B cell (primary cell): ENCODE measurements at regions not wholly inside any gene's neighbourhood (a gene's known extent, or its start where the extent isn't known, plus 50 kb on each side); places are given as distances from the start of the nearest gene placed in this dataset.

Experiments used
- ATAC-seq: fragments of 200-7000 bp; cut with Tn5 transposase; one replicate; pipeline ENCODE4 v1.10.0; 2021; ENCODE audit warnings: low read depth, mild to moderate bottlenecking, moderate number of reproducible peaks, moderate library complexity
- CTCF ChIA-PET: fragments of 350-600 bp; sonication (Branson Sonifier 250); formaldehyde crosslinking; loops from one replicate; lab custom pipeline; 2021; ENCODE audit warnings: antibody characterized with exemption, inconsistent platforms; lab: Charles Lee
- POLR2A ChIA-PET: fragments of 350-600 bp; sonication (Branson Sonifier 250); formaldehyde crosslinking; loops from one replicate; lab custom pipeline; 2021; ENCODE audit warnings: antibody characterized with exemption; lab: Charles Lee
- DNase-seq: peaks from one replicate; pipeline ENCODE4 v3.0.0; 2013
- H2AFZ ChIP-seq: 2 replicates; pipeline ENCODE4 v1.6.1; 2012; ENCODE audit warnings: mild to moderate bottlenecking, low read depth, low read length; ENCODE audit not compliant: insufficient read depth, poor library complexity, severe bottlenecking
- H3K27ac ChIP-seq, 2 donors: 1 replicate in 1 of 2; 2 replicates in 1 of 2; pipeline ENCODE4 v1.5.1; 2012 to 2013; ENCODE audit warnings: low read length in 2 of 2, mild to moderate bottlenecking in 2 of 2, moderate library complexity in 1 of 2
- H3K27me3 ChIP-seq, 4 experiments: fragments of 200-600 bp in 1 of 4; sonication (generic) in 1 of 4; replicated peaks in 1 of 4; 1 replicate in 2 of 4; 2 replicates in 2 of 4; pipeline versions ENCODE4 v1.6.1 to v1.7.0; 2013 to 2016; ENCODE audit warnings: low read length in 3 of 4, mild to moderate bottlenecking in 2 of 4, mixed read lengths in 1 of 4, moderate library complexity in 1 of 4; ENCODE audit not compliant: insufficient read depth in 4 of 4, control insufficient read depth in 3 of 4; ENCODE audit errors: control extremely low read depth in 1 of 4
- H3K36me3 ChIP-seq, 2 experiments: replicated peaks in 1 of 2; 1 replicate in 1 of 2; 2 replicates in 1 of 2; pipeline versions ENCODE4 v1.6.1 to v1.7.1; 2013; ENCODE audit warnings: low read length in 1 of 2; ENCODE audit not compliant: insufficient read depth in 2 of 2, control insufficient read depth in 1 of 2; ENCODE audit errors: control extremely low read depth in 1 of 2, extremely low read depth in 1 of 2
- H3K4me1 ChIP-seq, 2 donors: fragments of 200-600 bp in 1 of 2; sonication (generic) in 1 of 2; 1 replicate in 1 of 2; 2 replicates in 1 of 2; pipeline versions ENCODE4 v1.5.1 to v1.6.1; 2013 to 2017; ENCODE audit warnings: low read length in 2 of 2; ENCODE audit not compliant: control insufficient read depth in 2 of 2, insufficient read depth in 2 of 2
- H3K4me2 ChIP-seq: replicated peaks from 2 replicates; pipeline ENCODE3; 2012; ENCODE audit warnings: mild to moderate bottlenecking, low read depth, low read length; ENCODE audit not compliant: poor library complexity, severe bottlenecking
- H3K4me3 ChIP-seq, 5 experiments: fragments of 200-600 bp in 1 of 5; sonication (generic) in 1 of 5; 1 replicate in 3 of 5; 2 replicates in 2 of 5; pipeline versions ENCODE4 v1.5.1 to v1.7.0; 2011 to 2016; ENCODE audit warnings: low read length in 4 of 5, mild to moderate bottlenecking in 4 of 5, low read depth in 2 of 5, control low read depth in 1 of 5, moderate library complexity in 1 of 5; ENCODE audit not compliant: insufficient read depth in 1 of 5; ENCODE audit errors: control extremely low read depth in 1 of 5, extremely low read depth in 1 of 5
- H3K79me2 ChIP-seq: fragments of 200-600 bp; sonication (generic); one replicate; pipeline ENCODE4 v1.6.0; 2016; ENCODE audit warnings: low read length; ENCODE audit not compliant: control insufficient read depth, insufficient read depth
- H3K9ac ChIP-seq: fragments of 200-600 bp; sonication (generic); 2 replicates; pipeline ENCODE4 v1.6.1; 2017; ENCODE audit warnings: mild to moderate bottlenecking, low read length, moderate library complexity
- H3K9me3 ChIP-seq, 3 donors: one replicate each; pipeline versions ENCODE4 v1.6.1 to v1.7.1; 2013; ENCODE audit warnings: low read length in 2 of 3; ENCODE audit not compliant: control insufficient read depth in 2 of 3, insufficient read depth in 1 of 3; ENCODE audit errors: control extremely low read depth in 1 of 3
- H4K20me1 ChIP-seq: 2 replicates; pipeline ENCODE4 v1.6.0; 2012; ENCODE audit warnings: mild to moderate bottlenecking, low read length; ENCODE audit not compliant: insufficient read depth, control insufficient read depth, poor library complexity, severe bottlenecking
- H3K27ac Mint-ChIP-seq: one replicate; pipeline ENCODE4 v1.8.0; 2021; ENCODE audit warnings: mixed read lengths
- H3K27me3 Mint-ChIP-seq: one replicate; pipeline ENCODE4 v1.8.0; 2021; ENCODE audit warnings: mixed read lengths
- H3K4me1 Mint-ChIP-seq: one replicate; pipeline ENCODE4 v1.8.0; 2021; ENCODE audit warnings: mixed read lengths
- H3K4me3 Mint-ChIP-seq: one replicate; pipeline ENCODE4 v1.8.0; 2021; ENCODE audit warnings: mixed read lengths
- H3K9me3 Mint-ChIP-seq: one replicate; pipeline ENCODE4 v1.8.0; 2022; ENCODE audit warnings: mixed read lengths; ENCODE audit not compliant: insufficient read depth
- CTCF ChIP-seq: fragments of 200-600 bp; IDR thresholded peaks from one replicate; pipeline ENCODE4 v1.8.0; 2022; ENCODE audit warnings: antibody characterized with exemption, mild to moderate bottlenecking
- EZH2 ChIP-seq: IDR thresholded peaks from 2 replicates; pipeline ENCODE4 v1.6.1; 2012; ENCODE audit warnings: borderline replicate concordance, low read depth, mild to moderate bottlenecking, moderate library complexity, low read length; ENCODE audit not compliant: insufficient read depth, poor library complexity, severe bottlenecking
- WGBS: methylation state at CpG from one replicate; pipeline ENCODE4 v1.1.5; 2013; ENCODE audit warnings: missing lambda C conversion rate; ENCODE audit not compliant: insufficient coverage; 5-methylcytosine and 5-hydroxymethylcytosine counted together
- intact Hi-C: fragments of 100-400 bp; cut with micrococcal nuclease; formaldehyde crosslinking; loops from one replicate; pipeline ENCODE4 v1.10.0; 2022

GRCh38 chr10:9244864-9245263 lies 1190.4 kb downstream of the GATA3 start:
- intact Hi-C loops: no loop called here
- WGBS: no CpG with 5 or more reads among the region's 1 CpG
- ATAC-seq: no peak
- Histone ChIP-seq H3K4me1 (no peaks in the 10 kb centered on the region), H2AFZ (no peak overlapping the region), H3K79me2 (no peaks in the 10 kb centered on the region), H3K9me3 (peaks cover 0 to 3% (median 0%) of the 10 kb centered on the region in 3 donors), H4K20me1 (no peaks in the 10 kb centered on the region), H3K27me3 (no peaks in the 10 kb centered on the region), H3K27ac (no peak overlapping the region), H3K4me3 (no peak overlapping the region), H3K9ac (no peak overlapping the region), H3K36me3 (no peaks in the 10 kb centered on the region), H3K4me2 (no peak overlapping the region)
- no peak overlapping the region for H3K27ac Mint-ChIP-seq
- CTCF ChIA-PET: no interaction called here
- no peak overlapping the region for H3K4me3 Mint-ChIP-seq
- peaks cover 18% of the 10 kb centered on the region for H3K27me3 Mint-ChIP-seq
- H3K4me1 Mint-ChIP-seq: no peaks in the 10 kb centered on the region
- H3K9me3 Mint-ChIP-seq: no peaks in the 10 kb centered on the region
- no peak for TF ChIP-seq CTCF
- no peak for TF ChIP-seq EZH2
- POLR2A ChIA-PET: no interaction called here
- DNase-seq: no peak

DNA sequence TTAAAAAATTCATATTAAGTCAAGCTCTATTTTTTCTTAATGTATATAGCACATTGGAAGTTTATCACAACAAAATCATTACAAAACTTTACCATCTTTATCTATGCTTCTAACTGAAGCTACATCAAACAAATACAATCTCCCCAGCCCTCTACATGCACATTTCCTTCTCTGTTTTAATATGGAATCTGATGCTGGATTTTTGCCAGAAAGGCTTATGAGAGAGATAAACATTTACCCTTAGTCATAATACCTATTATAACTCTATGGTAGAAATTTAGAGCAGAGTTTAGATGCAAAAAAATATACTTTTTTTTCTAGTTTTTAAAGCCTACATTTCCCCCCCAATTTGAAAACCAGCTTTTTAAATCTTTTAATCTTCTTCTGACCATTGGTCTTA lies 1198.6 kb downstream of the GATA3 start:
- no peaks in the 10 kb centered on the region for H4K20me1 ChIP-seq
- H3K9ac ChIP-seq: no peak overlapping the region
- TF ChIP-seq EZH2 (no peak), CTCF (no peak)
- no peaks in the 10 kb centered on the region for H3K79me2 ChIP-seq
- intact Hi-C loops: no loop called here
- no peak overlapping the region for H3K27ac Mint-ChIP-seq
- H3K36me3 ChIP-seq: no peaks in the 10 kb centered on the region
- no peak overlapping the region for H2AFZ ChIP-seq
- no peak overlapping the region for H3K4me3 Mint-ChIP-seq
- H3K27ac ChIP-seq: no peak overlapping the region
- H3K4me3 ChIP-seq: no peak overlapping the region
- H3K4me1 ChIP-seq: no peaks in the 10 kb centered on the region
- ATAC-seq (no peak), DNase-seq (no peak)
- H3K4me1 Mint-ChIP-seq: no peaks in the 10 kb centered on the region
- POLR2A ChIA-PET: no interaction called here
- CTCF ChIA-PET: no interaction called here
- no peak overlapping the region for H3K4me2 ChIP-seq
- H3K27me3 Mint-ChIP-seq: no peaks in the 10 kb centered on the region
- H3K27me3 ChIP-seq: no peaks in the 10 kb centered on the region
- H3K9me3 Mint-ChIP-seq: no peaks in the 10 kb centered on the region
- no peaks in the 10 kb centered on the region for H3K9me3 ChIP-seq
